MM.1S (cell line): ENCODE measurements at regions not wholly inside any gene's neighbourhood (a gene's known extent, or its start where the extent isn't known, plus 50 kb on each side); places are given as distances from the start of the nearest gene placed in this dataset.

Experiments
- EZH2 ChIP-seq: fragments of 300-600 bp; sonication (generic); optimal IDR thresholded peaks from 2 replicates; pipeline ENCODE3; 2017; ENCODE audit warnings: low read depth, mild to moderate bottlenecking, antibody characterized with exemption, low read length, mixed read lengths
- TF ChIP-seq, protein P1 (sequence below): fragments of 300-600 bp; sonication (generic); IDR thresholded peaks from 2 replicates; pipeline ENCODE4 v1.5.1; 2016; ENCODE audit warnings: antibody characterized with exemption, low read length, mixed read lengths

DNA sequence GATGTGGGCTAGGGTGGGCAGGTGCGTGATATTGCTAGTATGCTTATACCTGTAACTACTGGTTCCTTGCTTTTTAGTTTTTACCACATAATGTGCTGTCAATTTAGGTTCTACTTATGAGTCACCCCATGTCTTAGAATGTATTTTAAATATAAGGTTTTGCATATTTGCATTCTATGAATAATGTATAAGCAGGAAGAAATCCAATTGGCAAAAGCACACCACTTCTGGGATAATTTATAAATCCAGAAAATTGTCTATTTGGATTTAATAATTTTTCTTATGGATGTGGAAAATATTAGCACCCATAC lies 421.6 kb downstream of the PCDH7 start:
- TF ChIP-seq, protein P1, sequence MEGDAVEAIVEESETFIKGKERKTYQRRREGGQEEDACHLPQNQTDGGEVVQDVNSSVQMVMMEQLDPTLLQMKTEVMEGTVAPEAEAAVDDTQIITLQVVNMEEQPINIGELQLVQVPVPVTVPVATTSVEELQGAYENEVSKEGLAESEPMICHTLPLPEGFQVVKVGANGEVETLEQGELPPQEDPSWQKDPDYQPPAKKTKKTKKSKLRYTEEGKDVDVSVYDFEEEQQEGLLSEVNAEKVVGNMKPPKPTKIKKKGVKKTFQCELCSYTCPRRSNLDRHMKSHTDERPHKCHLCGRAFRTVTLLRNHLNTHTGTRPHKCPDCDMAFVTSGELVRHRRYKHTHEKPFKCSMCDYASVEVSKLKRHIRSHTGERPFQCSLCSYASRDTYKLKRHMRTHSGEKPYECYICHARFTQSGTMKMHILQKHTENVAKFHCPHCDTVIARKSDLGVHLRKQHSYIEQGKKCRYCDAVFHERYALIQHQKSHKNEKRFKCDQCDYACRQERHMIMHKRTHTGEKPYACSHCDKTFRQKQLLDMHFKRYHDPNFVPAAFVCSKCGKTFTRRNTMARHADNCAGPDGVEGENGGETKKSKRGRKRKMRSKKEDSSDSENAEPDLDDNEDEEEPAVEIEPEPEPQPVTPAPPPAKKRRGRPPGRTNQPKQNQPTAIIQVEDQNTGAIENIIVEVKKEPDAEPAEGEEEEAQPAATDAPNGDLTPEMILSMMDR, result no peak
- no peak for TF ChIP-seq EZH2
